Fibroblast of lung (primary cell): ENCODE measurements at regions not wholly inside any gene's neighbourhood (a gene's known extent, or its start where the extent isn't known, plus 50 kb on each side); places are given as distances from the start of the nearest gene placed in this dataset.

Source experiments
- DNase-seq, 2 donors: peaks; one replicate each; pipeline versions ENCODE4 v3.0.0 to v3.0.0-alpha.2; 2010; ENCODE audit warnings: low read depth in 2 of 2
- H2AFZ ChIP-seq: 2 replicates; pipeline ENCODE4 v1.5.1; 2012; ENCODE audit warnings: low read length, control low read depth, inconsistent platforms
- H3K27ac ChIP-seq: 2 replicates; pipeline ENCODE4 v1.5.1; 2011; ENCODE audit warnings: low read length, control low read depth; ENCODE audit not compliant: insufficient read depth
- H3K27me3 ChIP-seq: 2 replicates; pipeline ENCODE4 v1.5.1; 2011; ENCODE audit warnings: mild to moderate bottlenecking, low read length; ENCODE audit not compliant: control insufficient read depth, insufficient read depth
- H3K36me3 ChIP-seq: 2 replicates; pipeline ENCODE4 v1.5.1; 2011; ENCODE audit warnings: low read length; ENCODE audit not compliant: control insufficient read depth, insufficient read depth
- H3K4me1 ChIP-seq: 2 replicates; pipeline ENCODE4 v1.5.1; 2011; ENCODE audit warnings: low read length; ENCODE audit not compliant: control insufficient read depth, insufficient read depth; ENCODE audit errors: extremely low read depth
- H3K4me2 ChIP-seq: 2 replicates; pipeline ENCODE4 v1.5.1; 2011; ENCODE audit warnings: low read length, control low read depth; ENCODE audit not compliant: insufficient read depth; ENCODE audit errors: extremely low read depth
- H3K4me3 ChIP-seq, 4 experiments: fragments of 200-600 bp in 1 of 4; sonication (generic) in 1 of 4; replicated peaks in 1 of 4; 2 replicates each; pipeline ENCODE4 v1.5.1; 2011 to 2016; ENCODE audit warnings: low read length in 4 of 4, low read depth in 3 of 4, mild to moderate bottlenecking in 3 of 4, control low read depth in 2 of 4, inconsistent platforms in 1 of 4, mixed read lengths in 1 of 4; ENCODE audit not compliant: insufficient read depth in 1 of 4; ENCODE audit errors: control extremely low read depth in 1 of 4
- H3K79me2 ChIP-seq: 2 replicates; pipeline ENCODE4 v1.5.1; 2012; ENCODE audit warnings: mild to moderate bottlenecking, low read length, inconsistent platforms; ENCODE audit not compliant: control insufficient read depth, insufficient read depth
- H3K9ac ChIP-seq: 2 replicates; pipeline ENCODE4 v1.5.1; 2011; ENCODE audit warnings: mild to moderate bottlenecking, low read length, control low read depth; ENCODE audit not compliant: insufficient read depth
- H3K9me3 ChIP-seq: 2 replicates; pipeline ENCODE4 v1.5.1; 2012; ENCODE audit warnings: low read depth, low read length; ENCODE audit not compliant: control insufficient read depth, insufficient read depth
- H4K20me1 ChIP-seq: 2 replicates; pipeline ENCODE4 v1.5.1; 2011; ENCODE audit warnings: low read length; ENCODE audit not compliant: control insufficient read depth, insufficient read depth; ENCODE audit errors: extremely low read depth
- CTCF ChIP-seq, 2 donors: IDR thresholded peaks in 1 of 2; conservative IDR thresholded peaks in 1 of 2; 1 replicate in 1 of 2; 2 replicates in 1 of 2; pipeline ENCODE4 v1.5.1; 2011 to 2012; ENCODE audit warnings: low read length in 2 of 2, control low read depth in 1 of 2, inconsistent platforms in 1 of 2, low read depth in 1 of 2, mild to moderate bottlenecking in 1 of 2
- EZH2 ChIP-seq: IDR thresholded peaks from 2 replicates; pipeline ENCODE4 v1.5.1; 2012; ENCODE audit warnings: low read length, control low read depth, mild to moderate bottlenecking; ENCODE audit errors: missing control alignments

- no peak overlapping the region for H3K9ac ChIP-seq
- no peak for DNase-seq
- no peaks in the 10 kb centered on the region for H3K36me3 ChIP-seq
- H3K9me3 ChIP-seq = no peaks in the 10 kb centered on the region
- no peak overlapping the region for H3K4me2 ChIP-seq
- H4K20me1 ChIP-seq = no peaks in the 10 kb centered on the region
- H3K4me3 ChIP-seq = no peak overlapping the region
- H3K27ac ChIP-seq = no peak overlapping the region
- TF ChIP-seq CTCF (conservative IDR thresholded peaks at IDR 0.05 in 1 of 2, IDR thresholded peaks at IDR 0.05 in 1 of 2; ENCODE audit: low read depth in 1 of 2, low read length in 2 of 2) = no peak
- no peak for TF ChIP-seq EZH2
- H2AFZ ChIP-seq = no peak overlapping the region
- no peaks in the 10 kb centered on the region for H3K79me2 ChIP-seq
- H3K27me3 ChIP-seq = no peaks in the 10 kb centered on the region
- H3K4me1 ChIP-seq = no peaks in the 10 kb centered on the region
Measured at GRCh38 chr4:46594661-46595060, 204.7 kb upstream of the GABRA2 start.

- no peaks in the 10 kb centered on the region for H3K36me3 ChIP-seq
- H3K4me3 ChIP-seq = no peak overlapping the region
- H3K9ac ChIP-seq = no peak overlapping the region
- no peaks in the 10 kb centered on the region for H4K20me1 ChIP-seq
- H3K9me3 ChIP-seq = no peaks in the 10 kb centered on the region
- no peaks in the 10 kb centered on the region for H3K79me2 ChIP-seq
- H2AFZ ChIP-seq = no peak overlapping the region
- no peaks in the 10 kb centered on the region for H3K4me1 ChIP-seq
- TF ChIP-seq CTCF (conservative IDR thresholded peaks at IDR 0.05 in 1 of 2, IDR thresholded peaks at IDR 0.05 in 1 of 2; ENCODE audit: low read depth in 1 of 2, low read length in 2 of 2) = no peak
- no peak for TF ChIP-seq EZH2
- H3K27me3 ChIP-seq = no peaks in the 10 kb centered on the region
- H3K27ac ChIP-seq = no peak overlapping the region
- no peak for DNase-seq
- no peak overlapping the region for H3K4me2 ChIP-seq
Measured at GRCh38 chr4:46586566-46586965, 196.6 kb upstream of the GABRA2 start.

- Histone ChIP-seq H3K27ac (no peak overlapping the region), H3K9ac (no peak overlapping the region), H4K20me1 (no peaks in the 10 kb centered on the region), H3K4me3 (no peak overlapping the region), H3K9me3 (no peaks in the 10 kb centered on the region), H3K4me1 (no peaks in the 10 kb centered on the region), H3K27me3 (no peaks in the 10 kb centered on the region), H3K4me2 (no peak overlapping the region), H2AFZ (no peak overlapping the region), H3K36me3 (no peaks in the 10 kb centered on the region), H3K79me2 (no peaks in the 10 kb centered on the region)
- DNase-seq = no peak
- TF ChIP-seq EZH2 (no peak), CTCF (conservative IDR thresholded peaks at IDR 0.05 in 1 of 2, IDR thresholded peaks at IDR 0.05 in 1 of 2; ENCODE audit: low read depth in 1 of 2, low read length in 2 of 2) (no peak)
Measured at GRCh38 chr4:46581677-46582076, 191.7 kb upstream of the GABRA2 start.
